OCI-LY1 (cell line): ENCODE measurements at regions not wholly inside any gene's neighbourhood (a gene's known extent, or its start where the extent isn't known, plus 50 kb on each side); places are given as distances from the start of the nearest gene placed in this dataset.

Experiments used
- H2AFZ ChIP-seq: fragments of 200-600 bp; sonication (generic), shearing (Covaris generic); 2 replicates; pipeline ENCODE4 v1.6.0; 2014; ENCODE audit warnings: antibody characterized with exemption, mild to moderate bottlenecking, low read length
- H3F3A ChIP-seq: fragments of 200-600 bp; sonication (generic), shearing (Covaris generic); 2 replicates; pipeline ENCODE4 v1.6.0; 2014; ENCODE audit warnings: mild to moderate bottlenecking, antibody characterized with exemption, low read length, moderate library complexity; ENCODE audit not compliant: insufficient read depth
- H3K27ac ChIP-seq: fragments of 200-600 bp; sonication (generic); 2 replicates; pipeline ENCODE4 v1.5.1; 2014; ENCODE audit warnings: low read length, mixed run types, mild to moderate bottlenecking, low read depth; ENCODE audit not compliant: poor library complexity, severe bottlenecking
- H3K27me3 ChIP-seq: fragments of 200-600 bp; sonication (generic); 2 replicates; pipeline ENCODE4 v1.6.0; 2014; ENCODE audit warnings: antibody characterized with exemption, mild to moderate bottlenecking, low read length, moderate library complexity; ENCODE audit not compliant: insufficient read depth
- H3K36me3 ChIP-seq: fragments of 200-600 bp; sonication (generic); 2 replicates; pipeline ENCODE4 v1.6.1; 2014; ENCODE audit warnings: mild to moderate bottlenecking, antibody characterized with exemption, low read length, moderate library complexity, mixed read lengths; ENCODE audit not compliant: insufficient read depth
- H3K4me1 ChIP-seq: fragments of 200-600 bp; sonication (generic); 2 replicates; pipeline ENCODE4 v1.5.1; 2014; ENCODE audit warnings: mild to moderate bottlenecking, low read length, moderate library complexity; ENCODE audit not compliant: insufficient read depth, severe bottlenecking
- H3K4me2 ChIP-seq: fragments of 200-600 bp; sonication (generic), shearing (Covaris generic); 2 replicates; pipeline ENCODE4 v1.6.1; 2014; ENCODE audit warnings: low read length
- H3K4me3 ChIP-seq: fragments of 200-600 bp; sonication (generic); 2 replicates; pipeline ENCODE4 v1.5.1; 2014; ENCODE audit warnings: low read length, low read depth, mild to moderate bottlenecking, mixed read lengths; ENCODE audit not compliant: poor library complexity, severe bottlenecking
- H3K79me2 ChIP-seq: fragments of 200-600 bp; shearing (Covaris generic); 2 replicates; pipeline ENCODE4 v1.6.1; 2016; ENCODE audit warnings: mixed run types, low read length, mixed read lengths; ENCODE audit not compliant: insufficient read depth
- H3K9ac ChIP-seq: fragments of 200-600 bp; sonication (generic), shearing (Covaris generic); 2 replicates; pipeline ENCODE4 v1.6.1; 2014; ENCODE audit warnings: mild to moderate bottlenecking, low read length, mixed read lengths
- H3K9me2 ChIP-seq: fragments of 200-600 bp; sonication (generic), shearing (Covaris generic); 2 replicates; pipeline ENCODE4 v1.6.1; 2014; ENCODE audit warnings: low read depth, mild to moderate bottlenecking, low read length, mixed read lengths
- H3K9me3 ChIP-seq: fragments of 200-600 bp; shearing (Covaris generic); 2 replicates; pipeline ENCODE4 v1.6.1; 2014; ENCODE audit warnings: low read length, mixed read lengths
- H4K20me1 ChIP-seq: fragments of 200-600 bp; sonication (generic), shearing (Covaris generic); 2 replicates; pipeline ENCODE4 v1.6.0; 2016; ENCODE audit warnings: mild to moderate bottlenecking, low read length; ENCODE audit not compliant: insufficient read depth
- CTCF ChIP-seq: fragments of 200-600 bp; sonication (generic), shearing (Covaris generic); IDR thresholded peaks from 2 replicates; pipeline ENCODE4 v1.5.1; 2017; ENCODE audit warnings: mild to moderate bottlenecking, antibody characterized with exemption, low read length, moderate library complexity, mixed read lengths
- EZH2 ChIP-seq: fragments of 200-600 bp; sonication (generic), shearing (Covaris generic); IDR thresholded peaks from 2 replicates; pipeline ENCODE4 v1.8.0; 2017; ENCODE audit warnings: borderline replicate concordance, mixed run types, mild to moderate bottlenecking, antibody characterized with exemption, low read length, moderate library complexity, mixed read lengths

DNA sequence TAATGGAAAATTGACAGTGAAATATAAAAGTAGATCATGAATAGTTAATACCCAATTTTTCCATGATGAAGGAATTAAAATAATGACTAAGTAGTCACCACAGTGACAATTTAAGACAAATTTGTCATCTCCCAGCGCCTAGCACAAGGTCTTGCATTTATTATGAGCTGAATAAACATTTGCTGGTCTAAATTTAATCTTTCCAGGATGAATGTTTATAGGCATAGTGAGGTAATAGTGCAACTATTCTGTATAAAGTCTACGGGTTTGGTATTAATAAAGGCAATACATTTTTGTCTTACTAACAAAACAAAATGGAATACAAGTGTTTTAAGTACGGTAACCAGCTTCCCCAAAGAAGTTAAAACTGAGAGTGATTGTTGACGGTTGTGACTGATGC, 209.3 kb downstream of the CD47 start:
- Histone ChIP-seq H3K79me2 (no peaks in the 10 kb centered on the region), H3K4me2 (no peak overlapping the region), H3K4me1 (no peaks in the 10 kb centered on the region), H3K9me3 (no peaks in the 10 kb centered on the region), H4K20me1 (no peaks in the 10 kb centered on the region), H3K9ac (no peak overlapping the region), H3K4me3 (no peak overlapping the region), H3K27me3 (no peaks in the 10 kb centered on the region), H3K36me3 (no peaks in the 10 kb centered on the region), H2AFZ (no peak overlapping the region), H3F3A (no peaks in the 10 kb centered on the region), H3K9me2 (no peaks in the 10 kb centered on the region), H3K27ac (no peak overlapping the region)
- no peak for TF ChIP-seq EZH2
- TF ChIP-seq CTCF: no peak

GRCh38 chr3:107880702-107881101, 210.1 kb downstream of the CD47 start:
- H4K20me1 ChIP-seq: no peaks in the 10 kb centered on the region
- H3K4me1 ChIP-seq: no peaks in the 10 kb centered on the region
- no peak overlapping the region for H2AFZ ChIP-seq
- H3K4me3 ChIP-seq: no peak overlapping the region
- no peaks in the 10 kb centered on the region for H3K9me2 ChIP-seq
- no peak for TF ChIP-seq CTCF
- H3F3A ChIP-seq: no peaks in the 10 kb centered on the region
- H3K27me3 ChIP-seq: no peaks in the 10 kb centered on the region
- no peak overlapping the region for H3K9ac ChIP-seq
- no peak overlapping the region for H3K27ac ChIP-seq
- H3K36me3 ChIP-seq: no peaks in the 10 kb centered on the region
- H3K79me2 ChIP-seq: no peaks in the 10 kb centered on the region
- H3K9me3 ChIP-seq: no peaks in the 10 kb centered on the region
- H3K4me2 ChIP-seq: no peak overlapping the region

DNA sequence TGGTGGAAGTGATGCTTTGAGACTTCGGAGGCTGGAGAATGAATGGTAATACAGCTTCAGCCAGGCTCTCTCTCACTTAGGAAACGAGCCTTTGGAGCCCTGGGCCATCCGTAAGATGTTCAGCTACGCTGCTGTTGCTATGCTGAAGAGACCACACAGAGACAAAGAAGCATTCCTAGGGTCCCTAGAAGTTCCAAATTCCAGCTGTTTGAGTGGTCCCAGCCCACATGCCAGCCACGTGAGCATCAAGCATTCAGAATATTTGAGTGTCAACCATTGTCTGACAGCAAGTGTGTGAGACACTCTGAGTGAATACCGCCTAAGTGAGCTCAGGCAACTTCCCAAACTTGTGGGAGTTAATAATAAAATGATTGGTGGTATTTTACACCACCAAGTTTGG, 212.9 kb downstream of the CD47 start:
- Histone ChIP-seq H3K4me3 (no peak overlapping the region), H3F3A (no peaks in the 10 kb centered on the region), H3K79me2 (no peaks in the 10 kb centered on the region), H3K27ac (no peak overlapping the region), H3K9ac (no peak overlapping the region), H3K27me3 (no peaks in the 10 kb centered on the region), H3K36me3 (no peaks in the 10 kb centered on the region), H2AFZ (no peak overlapping the region), H3K4me2 (no peak overlapping the region), H4K20me1 (no peaks in the 10 kb centered on the region), H3K9me3 (no peaks in the 10 kb centered on the region), H3K9me2 (no peaks in the 10 kb centered on the region), H3K4me1 (no peaks in the 10 kb centered on the region)
- no peak for TF ChIP-seq EZH2
- no peak for TF ChIP-seq CTCF
